HG02973 (cell line): ENCODE measurements at regions not wholly inside any gene's neighbourhood (a gene's known extent, or its start where the extent isn't known, plus 50 kb on each side); places are given as distances from the start of the nearest gene placed in this dataset.
"Not testable (repeated sequence)": the region's sequence is repeated elsewhere in the genome, so short reads cannot be mapped to it uniquely, and the experiment has no call there.

Experiments used
- ATAC-seq: cut with Tn5 transposase; IDR thresholded peaks from one replicate; pipeline ENCODE4 v1.9.1; 2021; ENCODE audit warnings: moderate library complexity; ENCODE audit not compliant: unreplicated experiment

DNA sequence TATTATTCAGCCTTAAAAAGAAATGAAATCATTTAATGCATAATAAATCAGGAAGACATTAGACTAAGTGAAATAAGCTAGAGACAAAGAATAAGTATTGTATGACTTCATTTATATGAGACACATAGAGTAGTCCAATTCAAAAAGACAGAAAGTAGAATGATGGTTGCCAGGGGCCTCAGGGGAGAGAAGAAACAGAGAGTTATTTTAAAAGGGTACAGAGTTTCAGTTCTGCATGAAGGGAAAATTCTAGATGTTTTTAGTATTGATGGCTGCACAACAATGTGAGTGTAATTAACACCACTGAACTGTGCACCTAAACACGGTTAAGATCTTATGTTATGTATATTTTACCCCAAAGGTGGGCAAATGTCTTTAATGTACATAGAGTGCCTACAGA lies 1407.9 kb upstream of the MAP3K7 start:
- no peak for ATAC-seq

DNA sequence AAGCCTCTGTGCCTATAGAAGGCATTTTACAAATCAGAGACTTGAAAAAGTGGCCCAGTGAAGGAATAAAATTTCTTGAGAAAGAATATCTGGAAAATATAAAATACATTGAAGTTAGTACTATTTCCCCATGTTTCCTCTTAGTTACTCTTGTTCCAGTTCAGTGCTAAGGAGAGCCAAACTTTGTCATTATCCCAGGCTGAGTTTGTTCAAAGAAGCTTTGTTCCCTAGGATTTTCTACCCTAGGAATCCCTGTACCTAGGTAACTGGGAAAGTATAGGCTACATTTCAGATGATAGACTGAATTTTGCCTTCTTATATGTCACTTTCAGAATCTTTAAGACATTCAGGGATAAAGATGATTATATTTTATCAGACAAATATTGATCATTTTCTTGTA lies 1395.7 kb upstream of the MAP3K7 start:
- no peak for ATAC-seq

DNA sequence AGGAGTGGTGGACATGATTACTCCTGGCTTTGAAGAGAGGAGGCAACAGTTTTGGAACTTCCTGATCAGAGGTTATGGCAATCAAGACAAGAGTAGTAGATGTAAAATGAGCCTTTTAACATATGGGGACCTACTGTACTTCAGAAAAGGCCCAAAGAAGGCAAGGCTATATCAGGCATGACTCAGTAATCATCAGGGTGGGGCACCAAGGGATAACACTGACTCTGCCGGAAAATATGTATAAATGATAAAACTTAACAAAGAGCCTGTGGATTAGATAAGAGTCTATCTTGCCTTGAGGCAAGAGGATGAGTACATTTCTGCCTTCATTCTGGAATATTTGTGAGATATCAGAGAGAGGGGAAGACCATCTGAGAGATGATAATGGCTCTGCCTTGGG lies 1389.9 kb upstream of the MAP3K7 start:
- ATAC-seq: no peak

DNA sequence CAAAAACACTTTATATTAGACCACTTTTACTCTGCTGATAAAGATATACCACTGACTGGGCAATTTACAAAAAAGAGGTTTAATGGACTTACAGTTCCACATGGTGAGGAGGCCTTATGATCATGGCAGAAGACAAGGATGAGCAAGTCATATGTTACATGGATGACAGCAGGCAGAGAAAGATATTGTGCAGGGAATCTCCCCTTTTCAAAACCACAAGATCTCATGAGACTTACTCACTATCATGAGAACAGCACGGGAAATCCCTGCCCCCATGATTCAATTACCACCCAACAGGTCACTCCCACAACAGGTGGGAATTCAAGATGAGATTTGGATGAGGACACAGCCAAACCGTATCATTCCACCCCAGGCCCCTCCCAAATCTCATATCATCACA lies 1383.8 kb upstream of the MAP3K7 start:
- ATAC-seq: no peak

DNA sequence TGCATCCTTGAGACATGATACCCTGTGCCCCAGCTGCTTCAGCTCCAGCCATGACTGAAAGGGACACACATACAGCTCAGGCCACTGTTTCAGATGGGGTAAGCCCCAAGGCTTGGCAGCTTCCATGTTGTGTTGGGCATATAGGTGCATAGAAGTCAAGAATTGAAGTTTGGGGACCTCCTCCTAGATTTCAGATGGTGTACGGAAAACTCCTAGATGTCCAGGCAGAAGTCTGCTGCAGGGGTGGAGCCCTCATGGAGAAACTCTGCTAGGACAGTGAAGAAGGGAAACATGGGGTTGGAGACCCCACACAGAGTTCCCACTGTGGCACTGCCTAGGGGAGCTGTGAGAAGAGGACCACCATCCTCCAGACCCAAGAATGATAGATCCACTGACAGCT lies 1379.0 kb upstream of the MAP3K7 start:
- no peak for ATAC-seq

DNA sequence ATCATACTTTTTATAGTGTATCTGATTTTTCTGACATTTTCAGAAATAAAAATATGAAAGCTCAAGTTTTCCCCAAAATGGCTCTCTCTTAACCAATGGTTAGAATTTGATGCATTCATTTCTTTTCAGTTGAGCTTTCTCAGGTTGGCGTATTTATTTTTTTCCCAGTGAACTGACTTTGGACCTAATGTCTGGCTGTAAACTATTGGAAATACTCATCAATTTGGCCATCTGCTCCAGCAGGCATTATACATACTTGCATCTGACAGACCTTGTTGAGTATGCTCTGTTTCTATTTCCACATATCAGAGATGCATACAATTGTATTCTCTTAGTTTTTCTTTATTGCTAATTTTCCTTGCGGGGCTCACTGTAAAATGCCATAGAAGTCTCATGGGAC lies 1374.8 kb upstream of the MAP3K7 start:
- ATAC-seq: no peak

DNA sequence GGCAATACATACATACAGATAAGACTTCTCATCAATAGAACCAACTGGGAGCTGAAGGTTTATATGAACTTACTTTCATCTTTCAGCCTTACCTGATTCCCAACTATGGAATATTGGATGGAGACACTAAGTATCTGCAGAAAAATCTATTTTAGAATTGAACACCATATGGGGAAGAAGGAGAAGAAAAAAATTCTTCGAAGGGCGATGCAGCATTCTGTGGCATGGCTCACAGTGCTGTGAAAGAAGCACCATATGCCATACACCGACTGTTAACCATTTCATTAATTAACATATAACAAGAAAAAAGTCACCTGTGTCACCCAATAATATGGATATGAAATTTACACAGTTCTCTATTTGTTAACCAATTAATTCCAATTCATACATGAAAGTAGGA lies 1374.4 kb upstream of the MAP3K7 start:
- no peak for ATAC-seq

DNA sequence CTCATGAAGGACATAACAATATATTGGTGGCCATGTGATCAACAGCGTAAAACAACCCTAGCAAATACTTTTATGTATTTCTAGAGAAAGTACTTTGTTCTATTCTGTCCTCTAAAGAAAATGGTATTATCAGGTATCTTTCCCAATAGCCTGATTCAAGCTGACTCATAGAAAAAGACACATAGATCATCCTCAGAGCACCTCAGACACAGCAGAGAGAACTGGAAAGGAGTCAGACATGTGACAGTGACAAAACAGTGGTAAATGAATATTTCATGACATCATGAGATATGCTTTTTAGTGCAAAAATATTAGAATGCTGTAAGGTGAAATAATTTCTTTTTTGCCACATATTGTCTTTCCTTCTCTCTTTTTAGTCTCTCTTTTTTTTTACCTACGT lies 1355.0 kb upstream of the MAP3K7 start:
- no peak for ATAC-seq

DNA sequence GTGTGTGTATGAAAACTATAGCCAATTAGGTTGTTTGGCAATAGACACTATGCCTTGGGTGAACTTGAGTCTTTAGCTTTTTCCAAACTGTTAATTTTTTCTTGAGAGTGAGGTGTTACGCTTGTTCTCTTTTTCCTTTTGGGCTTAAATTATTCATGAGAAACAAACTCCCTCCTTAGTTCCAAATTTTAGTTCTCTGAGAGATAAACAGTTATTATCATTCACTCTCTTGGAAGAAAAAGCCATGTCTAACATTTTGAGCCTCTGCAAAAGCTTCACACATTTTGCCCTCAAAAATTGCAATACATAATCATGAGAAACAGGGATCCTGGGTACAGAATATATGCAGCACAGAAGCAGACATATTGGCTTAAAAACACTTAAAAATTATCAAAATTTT lies 1353.9 kb upstream of the MAP3K7 start:
- ATAC-seq: no peak

DNA sequence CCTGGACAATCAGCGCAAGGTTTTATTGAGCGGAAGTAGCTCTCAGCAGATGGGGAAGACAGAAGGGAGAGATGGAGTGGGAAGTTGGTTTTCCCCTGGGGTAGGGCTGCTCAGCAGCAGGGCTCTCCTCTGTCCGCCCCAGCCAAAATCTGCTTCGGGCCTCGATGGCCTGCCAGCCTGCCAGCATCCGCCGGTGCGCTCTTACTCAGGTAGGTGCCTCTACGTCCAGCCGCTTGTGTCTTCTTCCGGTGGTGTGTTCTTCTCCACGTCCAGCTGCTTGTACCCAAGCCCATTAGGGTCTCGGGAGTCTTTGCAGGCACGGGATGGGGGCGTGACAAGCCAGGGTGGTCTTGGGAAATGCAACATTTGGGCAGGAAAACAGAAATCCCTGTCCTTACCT lies 1340.0 kb upstream of the MAP3K7 start:
- ATAC-seq: no peak

DNA sequence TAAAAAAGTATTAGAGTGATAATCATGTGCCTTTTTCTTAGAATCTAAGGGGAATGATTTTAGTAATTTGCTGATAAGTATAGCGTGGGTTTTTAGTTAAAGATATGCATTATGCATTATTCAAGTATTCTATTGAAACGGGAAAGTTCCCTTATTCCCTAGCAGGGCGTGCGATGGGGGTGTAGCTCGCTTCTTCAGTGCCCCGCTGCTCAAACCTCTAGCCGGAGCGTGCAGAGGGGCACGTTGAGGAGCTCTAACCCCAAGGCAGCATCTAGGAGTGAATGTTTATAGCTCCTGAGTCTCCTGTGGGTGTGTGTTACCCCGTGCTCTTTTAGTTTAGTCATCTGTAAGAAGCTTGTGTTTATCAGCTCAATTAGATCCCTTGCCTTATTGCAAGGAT lies 1339.5 kb upstream of the MAP3K7 start:
- ATAC-seq: no peak

DNA sequence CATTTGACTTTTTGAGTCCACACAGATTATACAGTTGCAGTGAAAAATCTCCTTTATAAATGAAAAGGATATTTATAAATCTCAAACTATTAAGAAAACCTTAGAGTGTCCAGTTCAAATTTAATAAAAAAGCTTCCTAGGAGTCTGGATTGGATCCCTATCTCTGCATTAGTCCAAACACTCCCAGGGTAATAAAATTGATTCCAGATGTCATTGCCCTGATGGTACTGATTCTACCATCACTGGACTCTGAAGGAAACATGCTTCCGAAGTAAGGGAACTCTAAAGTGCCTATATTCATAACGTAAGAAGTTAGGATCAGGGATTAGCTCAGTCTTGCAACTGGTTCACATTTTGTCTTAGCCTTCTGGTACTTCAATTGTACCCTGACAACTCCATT lies 1325.1 kb upstream of the MAP3K7 start:
- ATAC-seq: no peak

DNA sequence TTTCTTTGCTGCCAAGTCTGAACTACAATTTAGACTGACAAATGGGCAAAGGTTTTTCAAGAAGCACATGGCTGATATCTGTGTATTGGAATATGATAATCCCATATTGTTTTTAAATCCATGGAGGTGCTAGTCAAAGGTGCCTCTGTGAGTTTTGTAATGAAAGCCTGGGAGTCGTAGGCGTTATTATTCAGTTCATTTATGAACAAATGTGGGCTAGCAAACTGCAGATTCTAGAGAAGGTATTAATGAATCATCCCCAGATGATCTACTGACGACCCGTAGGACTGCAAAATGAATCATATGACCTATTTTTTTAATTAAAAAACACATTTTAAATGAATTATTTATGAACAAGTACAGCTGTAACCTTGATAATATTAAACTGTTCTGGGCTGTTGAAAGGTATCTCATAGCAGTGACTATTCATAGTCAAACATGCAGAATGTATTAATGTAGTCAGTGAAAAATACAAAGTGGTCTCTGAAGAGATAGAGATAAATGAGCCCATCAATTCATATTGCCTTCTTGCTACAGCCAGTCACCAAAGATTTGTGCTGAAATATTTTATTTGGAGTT lies 1317.8 kb upstream of the MAP3K7 start:
- no peak for ATAC-seq

DNA sequence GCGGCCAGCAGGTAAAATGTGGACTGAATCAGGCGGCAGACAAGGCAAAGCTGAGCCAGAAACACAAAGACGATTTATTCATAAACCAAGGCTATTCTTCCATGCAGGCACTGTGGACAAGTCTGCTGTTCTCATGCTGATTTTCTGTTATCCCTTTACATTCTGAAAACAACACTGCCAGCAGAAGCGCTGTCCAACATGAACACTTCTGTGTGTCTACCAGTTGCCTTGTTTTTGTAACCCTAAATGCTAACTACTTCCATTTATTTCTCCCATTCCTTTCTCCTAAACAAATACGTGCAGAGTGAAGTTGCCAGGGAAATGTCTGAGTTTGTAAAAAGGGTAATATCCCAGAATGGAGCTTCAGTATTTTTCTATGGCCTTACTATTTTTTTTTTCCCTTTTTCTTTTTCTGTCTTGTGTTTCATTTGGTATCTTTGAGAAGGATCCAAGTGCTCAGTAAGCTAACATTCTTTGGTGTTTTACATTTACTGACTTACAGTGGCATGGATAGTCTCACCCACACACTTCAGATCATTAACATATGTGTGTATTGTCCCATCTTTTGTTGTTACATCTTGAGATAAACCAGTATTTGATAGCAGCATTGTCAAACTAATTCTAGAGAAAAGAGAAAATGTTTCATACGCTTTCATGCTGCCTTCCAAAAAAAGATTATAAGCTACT lies 1308.9 kb upstream of the MAP3K7 start:
- ATAC-seq: no peak

DNA sequence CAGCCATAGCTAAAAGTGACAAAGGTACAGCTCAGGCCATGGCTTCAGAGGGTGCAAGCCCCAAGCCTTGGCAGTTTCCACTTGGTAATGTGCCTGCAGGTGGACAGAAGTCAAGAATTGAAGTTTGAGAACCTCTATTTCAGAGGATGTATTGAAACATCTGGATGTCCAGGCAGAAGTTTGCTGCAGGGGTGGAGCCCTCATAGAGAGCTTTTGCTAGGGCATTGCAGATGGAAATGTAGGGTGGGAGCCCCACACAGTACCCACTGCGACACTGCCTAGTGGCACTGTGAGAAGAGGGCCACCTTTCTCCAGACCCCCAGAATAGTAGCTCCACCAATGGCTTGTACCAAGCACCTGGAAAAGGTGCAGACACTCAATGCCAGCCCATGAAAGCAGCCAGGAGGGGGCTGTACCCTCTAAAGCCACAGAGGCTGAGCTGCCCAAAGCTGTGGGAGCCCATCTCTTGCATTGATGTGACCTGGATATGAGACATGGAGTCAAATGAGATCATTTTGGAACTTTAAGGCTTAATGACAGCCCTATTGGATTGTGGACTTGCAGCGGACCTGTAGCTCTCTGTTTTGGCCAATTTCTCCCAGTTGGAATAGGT lies 1299.4 kb upstream of the MAP3K7 start:
- no peak for ATAC-seq

DNA sequence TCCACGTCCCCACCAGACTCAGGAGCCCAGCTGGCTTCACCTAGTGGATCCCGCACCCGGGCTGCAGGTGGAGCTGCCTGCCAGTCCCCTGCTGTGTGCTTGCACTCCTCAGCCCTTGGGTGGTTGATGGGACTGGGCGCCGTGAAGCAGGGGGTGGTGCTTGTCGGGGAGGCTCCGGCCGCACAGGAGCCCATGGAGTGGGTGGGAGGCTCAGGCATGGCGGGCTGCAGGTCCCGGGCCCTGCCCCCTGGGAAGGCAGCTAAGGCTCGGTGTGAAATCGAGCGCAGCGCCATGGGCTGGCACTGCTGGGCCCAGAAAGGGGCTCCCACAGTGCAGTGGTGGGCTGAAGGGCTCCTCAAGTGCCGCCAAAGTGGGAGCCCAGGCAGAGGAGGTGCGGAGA lies 1294.9 kb upstream of the MAP3K7 start:
- ATAC-seq: not testable (repeated sequence)

DNA sequence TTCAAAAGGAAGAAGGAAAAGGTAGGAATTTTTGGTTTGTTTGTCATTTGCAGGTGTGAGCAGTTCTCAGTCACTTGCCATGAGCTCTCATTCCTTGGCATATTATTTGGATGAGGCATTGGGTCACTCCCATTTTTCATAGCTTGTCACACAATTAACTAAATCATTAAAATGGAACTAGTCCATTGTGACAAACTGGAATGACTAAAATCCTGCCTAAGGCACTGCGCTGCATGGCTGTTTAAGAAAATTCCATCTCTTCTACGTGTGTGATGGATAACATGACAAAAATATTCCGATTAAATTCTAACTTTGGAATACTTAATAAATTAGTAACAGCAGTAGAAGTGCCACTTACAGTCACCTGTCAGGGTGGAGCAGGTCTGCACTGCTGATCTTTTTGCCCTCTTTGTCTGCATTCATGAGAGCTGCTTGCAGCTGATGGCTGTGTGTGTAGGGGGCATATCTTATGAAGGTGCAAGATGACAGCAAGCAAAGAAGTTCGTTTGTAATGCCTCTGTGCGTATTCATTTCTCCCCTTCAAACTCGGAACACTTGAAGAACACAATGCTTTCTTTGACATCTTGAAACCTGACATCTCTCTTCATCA lies 1292.6 kb upstream of the MAP3K7 start:
- no peak for ATAC-seq

DNA sequence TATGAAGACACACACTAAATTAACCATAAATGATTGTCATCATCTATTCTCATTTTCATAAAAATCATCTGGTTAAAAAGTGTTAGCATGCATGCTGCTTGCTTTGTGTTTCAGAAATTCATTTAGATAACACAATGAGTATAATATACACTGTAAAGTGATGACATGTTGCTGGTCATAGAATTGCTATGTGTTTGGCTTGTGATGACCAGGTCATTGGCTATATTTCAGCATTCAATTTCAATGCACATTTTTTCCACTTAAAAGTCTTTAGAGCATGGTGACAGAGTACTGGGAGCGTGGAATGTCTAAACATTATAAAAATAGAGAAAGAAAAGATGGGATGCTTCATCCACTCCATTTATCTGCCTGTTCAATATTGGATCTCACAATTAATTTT lies 1291.1 kb upstream of the MAP3K7 start:
- ATAC-seq: no peak

DNA sequence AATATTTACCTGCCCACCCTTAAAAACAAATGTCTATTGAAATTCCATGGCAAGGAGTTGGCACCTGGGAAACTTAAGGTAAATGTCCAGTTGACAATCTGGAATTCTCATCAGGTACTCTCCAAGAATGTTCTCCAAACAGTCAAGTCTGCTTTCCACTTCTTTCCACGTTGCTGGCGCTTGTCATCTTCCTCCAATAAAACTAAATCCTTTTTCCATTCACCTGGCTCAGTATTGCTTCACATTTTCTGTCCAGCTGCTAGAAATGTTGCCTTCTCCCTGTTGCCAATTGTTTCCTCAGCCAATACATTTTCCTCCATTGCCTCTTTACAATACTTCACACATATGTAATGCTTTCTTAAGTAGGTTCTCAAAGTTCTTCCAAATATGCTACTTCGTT lies 1288.1 kb upstream of the MAP3K7 start:
- no peak for ATAC-seq

DNA sequence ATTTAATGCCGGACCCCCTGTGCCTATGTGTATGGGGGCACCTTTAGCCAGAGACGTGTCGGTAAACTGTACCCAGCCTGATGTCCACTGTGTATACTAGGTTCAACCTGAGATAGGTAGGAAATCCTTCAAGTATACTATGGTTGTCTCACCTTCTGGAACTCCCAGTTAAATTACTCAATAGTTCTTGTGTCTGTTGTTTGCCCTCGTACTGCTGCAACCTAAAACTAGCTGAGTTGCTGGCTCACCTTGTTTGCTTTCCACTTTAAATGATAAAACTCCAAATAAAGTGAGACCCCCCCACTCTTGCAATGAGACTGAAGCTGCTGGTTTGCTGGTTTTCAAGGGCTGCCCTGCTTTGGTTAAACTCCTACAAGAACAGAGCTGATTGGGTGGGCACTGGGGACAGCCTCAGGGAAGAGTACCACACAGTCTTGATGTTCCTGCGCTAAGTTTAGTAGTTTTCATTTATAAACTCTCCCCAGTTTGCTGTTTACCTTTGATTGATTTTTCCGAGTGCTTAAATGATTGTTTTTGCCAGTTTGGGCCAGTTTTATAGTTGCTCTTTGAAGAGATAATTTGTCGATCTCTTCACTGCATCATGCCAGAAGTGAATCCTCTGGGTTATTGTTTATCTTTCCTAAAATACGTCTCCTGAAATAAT lies 1281.8 kb upstream of the MAP3K7 start:
- ATAC-seq: no peak

DNA sequence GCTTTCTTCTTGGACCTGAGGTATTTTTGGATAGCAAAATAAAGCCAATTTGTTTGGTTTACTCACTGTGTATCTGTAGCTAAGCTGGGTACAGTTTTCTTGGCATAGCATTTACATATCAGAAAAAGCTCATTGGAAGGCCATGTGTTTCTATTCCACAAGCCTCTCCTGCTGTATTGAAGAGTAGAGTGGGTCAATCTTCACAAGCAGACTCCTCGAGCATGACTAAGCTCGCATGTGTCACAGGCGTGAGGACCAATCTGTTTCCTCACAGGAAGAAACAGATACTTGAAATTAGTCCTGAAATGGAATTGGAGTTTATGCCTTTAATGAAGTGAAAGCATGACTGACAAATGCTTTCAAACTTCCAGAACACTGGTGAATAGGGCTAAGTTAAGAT lies 1279.0 kb upstream of the MAP3K7 start:
- ATAC-seq: no peak

DNA sequence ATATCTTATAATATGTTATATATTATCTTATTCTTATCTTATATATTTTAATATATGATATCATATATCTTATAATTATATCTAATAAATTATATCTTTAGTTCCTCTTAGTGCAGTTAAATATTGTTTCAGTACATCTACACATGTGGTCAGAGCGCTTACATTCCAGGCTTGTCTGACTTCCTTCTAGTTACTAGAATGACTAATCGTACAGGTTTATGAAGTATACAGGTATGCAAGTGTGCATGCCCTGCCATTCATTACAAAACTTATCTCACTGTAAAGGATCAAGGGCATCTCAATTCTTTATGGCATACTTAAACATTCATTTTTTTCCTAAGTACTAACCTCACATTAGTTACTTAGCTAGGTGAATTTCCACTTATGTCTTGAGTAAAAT lies 1278.0 kb upstream of the MAP3K7 start:
- ATAC-seq: no peak
